ENCODE measurements at regions not wholly inside any gene's neighbourhood (a gene's known extent, or its start where the extent isn't known, plus 50 kb on each side); places are given as distances from the start of the nearest gene placed in this dataset.

- no peak for TF ChIP-seq POLR2A (IDR thresholded peaks at IDR 0.05)
- TF ChIP-seq CTCF (IDR thresholded peaks at IDR 0.05) = no peak
Observed at GRCh38 chr5:66368811-66369210, 224.7 kb downstream of the SREK1 start.

Data from suprapubic skin (tissue), 3 donors.